ENCODE measurements at regions not wholly inside any gene's neighbourhood (a gene's known extent, or its start where the extent isn't known, plus 50 kb on each side); places are given as distances from the start of the nearest gene placed in this dataset.
"Not testable (repeated sequence)": the region's sequence is repeated elsewhere in the genome, so short reads cannot be mapped to it uniquely, and the experiment has no call there.

- TF ChIP-seq GATA1 (IDR thresholded peaks at IDR 0.05; ENCODE audit: low read depth, low read length), result no peak
- TF ChIP-seq POLR2A (IDR thresholded peaks at IDR 0.05; ENCODE audit: low read length), result no peak
- no peak for DNase-seq
Measured at GRCh38 chr3:153503873-153504272, 341.8 kb downstream of the RAP2B start.

DNA sequence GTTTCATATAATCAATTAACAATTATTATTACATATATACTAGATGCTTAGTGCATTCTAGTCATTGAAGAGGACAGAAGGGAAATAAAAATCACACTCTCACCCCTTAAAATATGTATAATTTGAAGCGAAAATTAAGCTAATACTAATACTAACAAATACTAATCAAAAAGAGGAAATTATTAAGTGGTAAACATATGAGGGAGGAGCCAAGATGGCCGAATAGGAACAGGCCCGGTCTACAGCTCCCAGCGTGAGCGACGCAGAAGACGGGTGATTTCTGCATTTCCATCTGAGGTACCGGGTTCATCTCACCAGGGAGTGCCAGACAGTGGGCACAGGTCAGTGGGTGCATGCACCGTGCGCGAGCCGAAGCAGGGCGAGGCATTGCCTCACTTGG, 344.2 kb downstream of the RAP2B start:
- DNase-seq, result not testable (repeated sequence)

GRCh38 chr3:153506686-153507085, 344.7 kb downstream of the RAP2B start:
- DNase-seq, result not testable (repeated sequence)

DNA sequence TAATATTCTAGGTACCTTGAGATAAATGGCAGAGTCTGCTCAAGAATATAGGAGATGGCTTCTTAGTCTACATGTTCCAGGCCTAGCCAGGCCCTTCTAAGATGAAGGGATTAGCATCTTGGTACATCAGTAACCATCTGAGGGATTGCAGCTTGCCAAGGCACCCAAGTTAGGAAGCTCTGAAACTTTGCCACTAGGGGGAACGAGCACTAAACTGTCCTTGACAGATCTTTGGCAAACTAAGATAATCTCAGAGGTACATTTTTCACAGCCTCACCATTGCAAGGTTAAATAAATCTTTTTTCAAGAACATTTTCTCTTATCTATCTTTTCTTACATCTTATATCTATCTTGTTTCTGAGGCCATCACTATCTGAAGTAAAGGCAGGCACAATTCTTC, 351.2 kb downstream of the RAP2B start:
- TF ChIP-seq GATA1 (IDR thresholded peaks at IDR 0.05; ENCODE audit: low read depth, low read length) (no peak), POLR2A (IDR thresholded peaks at IDR 0.05; ENCODE audit: low read length) (no peak)
- peak; percentile 2 to 3 for DNase-seq

GRCh38 chr3:153528473-153528872, 366.4 kb downstream of the RAP2B start:
- no peak for DNase-seq
- TF ChIP-seq POLR2A (IDR thresholded peaks at IDR 0.05; ENCODE audit: low read length) (no peak), GATA1 (IDR thresholded peaks at IDR 0.05; ENCODE audit: low read depth, low read length) (no peak)

GRCh38 chr3:153539263-153539662, 377.2 kb downstream of the RAP2B start:
- TF ChIP-seq GATA1 (IDR thresholded peaks at IDR 0.05; ENCODE audit: low read depth, low read length) (no peak), POLR2A (IDR thresholded peaks at IDR 0.05; ENCODE audit: low read length) (no peak)
- DNase-seq, result no peak

GRCh38 chr3:153545471-153545870, 383.4 kb downstream of the RAP2B start:
- DNase-seq, result no peak
- TF ChIP-seq GATA1 (IDR thresholded peaks at IDR 0.05; ENCODE audit: low read depth, low read length), result no peak
- TF ChIP-seq POLR2A (IDR thresholded peaks at IDR 0.05; ENCODE audit: low read length), result no peak

DNA sequence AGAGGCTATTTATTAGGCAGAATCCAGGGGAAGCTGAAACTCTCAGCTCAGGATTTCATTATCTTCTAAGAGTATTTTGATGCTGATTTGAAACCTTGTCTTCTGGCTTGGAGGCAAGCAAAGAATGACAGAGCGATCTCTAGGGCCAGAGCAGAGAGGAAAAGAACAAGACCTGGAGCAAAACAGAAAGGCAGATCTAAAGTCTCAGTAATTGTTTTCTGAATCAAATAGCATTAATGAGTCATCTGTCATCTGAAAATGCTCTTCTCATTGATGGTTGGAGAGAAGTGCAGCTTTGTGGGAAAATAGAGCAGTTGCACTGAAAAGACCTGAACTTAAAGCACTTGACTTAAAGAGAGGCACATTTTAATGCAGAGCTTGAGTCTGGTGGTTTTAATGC, 385.9 kb downstream of the RAP2B start:
- no peak for DNase-seq
- no peak for TF ChIP-seq GATA1 (IDR thresholded peaks at IDR 0.05; ENCODE audit: low read depth, low read length)

- DNase-seq, result not testable (repeated sequence)
Measured at GRCh38 chr3:153549686-153550085, 387.7 kb downstream of the RAP2B start.

GRCh38 chr3:153551536-153552285, 389.7 kb downstream of the RAP2B start:
- no peak for DNase-seq
- TF ChIP-seq POLR2A (IDR thresholded peaks at IDR 0.05; ENCODE audit: low read length), result no peak
- no peak for TF ChIP-seq GATA1 (IDR thresholded peaks at IDR 0.05; ENCODE audit: low read depth, low read length)

DNA sequence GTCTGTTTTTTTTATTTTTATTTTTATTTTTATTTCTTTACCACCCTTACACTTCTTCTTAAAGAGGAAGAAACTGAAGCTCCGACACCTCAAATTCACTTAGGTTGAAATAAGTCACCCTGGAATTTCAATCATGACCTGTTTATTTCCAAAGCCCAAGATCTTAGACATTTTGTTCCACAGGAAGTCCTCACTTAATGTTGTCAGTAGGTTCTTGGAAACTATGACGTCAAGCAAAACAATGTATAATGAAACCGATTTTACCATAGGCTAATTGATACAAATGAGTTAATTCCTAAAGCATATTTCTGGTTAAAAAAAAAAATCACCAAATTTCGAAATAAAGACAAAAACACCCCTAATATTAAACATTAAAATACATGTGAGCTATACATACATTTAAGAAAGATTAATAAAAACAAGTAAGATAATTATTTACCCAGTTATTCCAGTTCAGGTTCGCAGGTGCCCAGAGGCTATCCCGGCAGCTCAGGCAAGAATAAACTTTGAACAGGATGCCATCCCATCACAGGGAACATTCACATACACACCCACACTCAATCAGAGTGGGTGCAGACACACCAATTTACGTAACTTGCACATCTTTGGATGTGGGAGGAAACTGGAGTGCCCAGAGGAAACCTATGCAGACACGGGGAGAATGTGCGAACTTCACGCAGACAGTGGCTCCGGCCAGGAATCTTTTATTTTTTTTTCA, 391.0 kb downstream of the RAP2B start:
- no peak for TF ChIP-seq GATA1 (IDR thresholded peaks at IDR 0.05; ENCODE audit: low read depth, low read length)
- TF ChIP-seq POLR2A (IDR thresholded peaks at IDR 0.05; ENCODE audit: low read length), result no peak
- no peak for DNase-seq

- TF ChIP-seq GATA1 (IDR thresholded peaks at IDR 0.05; ENCODE audit: low read depth, low read length) (no peak), POLR2A (IDR thresholded peaks at IDR 0.05; ENCODE audit: low read length) (no peak)
- DNase-seq, result no peak
Measured at GRCh38 chr3:153553605-153553945, 391.5 kb downstream of the RAP2B start.

DNA sequence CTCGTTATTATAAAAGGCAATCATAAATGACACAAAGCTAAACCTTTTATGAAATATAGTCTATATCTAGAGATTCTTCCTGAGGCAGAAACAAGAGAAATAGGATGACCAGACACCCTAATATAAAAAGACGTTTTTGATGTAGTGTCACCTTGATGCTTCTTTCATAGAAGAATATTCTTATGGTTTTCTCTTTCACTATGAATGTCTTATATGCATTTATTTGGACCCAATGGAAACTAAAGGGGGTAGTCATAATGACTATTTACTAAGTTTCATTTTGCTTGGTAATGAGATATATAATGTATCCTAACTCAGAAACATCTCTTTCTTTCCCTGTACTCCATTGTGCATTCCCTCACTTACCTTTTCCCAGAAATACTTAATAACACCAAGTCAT, 393.9 kb downstream of the RAP2B start:
- DNase-seq, result no peak
- TF ChIP-seq POLR2A (IDR thresholded peaks at IDR 0.05; ENCODE audit: low read length) (no peak), GATA1 (IDR thresholded peaks at IDR 0.05; ENCODE audit: low read depth, low read length) (no peak)

GRCh38 chr3:153559366-153559765, 397.3 kb downstream of the RAP2B start:
- DNase-seq, result not testable (repeated sequence)

DNA sequence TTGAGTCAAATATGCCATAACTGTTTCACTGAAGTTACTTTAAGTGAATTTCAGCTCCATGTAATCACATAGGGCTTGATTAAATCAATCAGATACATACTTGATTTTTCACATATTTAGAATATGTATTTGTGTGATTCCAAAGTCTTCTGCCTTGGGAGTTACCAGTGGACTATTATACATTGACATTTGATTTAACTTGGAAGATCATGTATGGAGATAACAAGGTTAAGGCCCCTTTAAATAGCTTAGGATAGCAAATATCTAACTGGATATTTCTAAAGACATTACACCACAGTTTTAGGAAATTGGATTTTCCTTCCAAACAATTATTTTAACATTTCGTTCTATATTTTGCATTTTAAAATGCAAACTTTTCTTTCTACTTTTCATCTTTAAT, 405.0 kb downstream of the RAP2B start:
- TF ChIP-seq GATA1 (IDR thresholded peaks at IDR 0.05; ENCODE audit: low read depth, low read length) (no peak), POLR2A (IDR thresholded peaks at IDR 0.05; ENCODE audit: low read length) (no peak)
- DNase-seq, result no peak

DNA sequence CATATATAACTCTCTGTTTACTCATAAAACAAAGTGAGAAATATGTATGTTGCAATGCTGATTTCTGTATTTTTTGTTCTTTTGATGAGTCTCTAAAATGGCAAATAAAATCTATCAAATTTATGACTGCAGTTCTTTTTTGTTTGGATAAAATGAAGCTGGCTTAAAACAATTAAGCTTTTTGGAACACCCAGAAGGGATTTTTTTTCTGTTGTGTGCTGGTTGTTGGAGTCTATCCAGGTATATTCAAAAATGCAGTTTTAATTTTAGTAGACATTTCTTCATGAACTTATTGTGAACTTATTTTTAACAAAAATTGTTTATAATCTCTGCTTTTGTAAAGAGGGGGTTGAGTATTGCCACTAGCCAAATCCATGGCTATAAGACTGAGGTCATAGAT, 405.5 kb downstream of the RAP2B start:
- no peak for DNase-seq
- TF ChIP-seq GATA1 (IDR thresholded peaks at IDR 0.05; ENCODE audit: low read depth, low read length), result no peak
- TF ChIP-seq POLR2A (IDR thresholded peaks at IDR 0.05; ENCODE audit: low read length), result no peak

DNA sequence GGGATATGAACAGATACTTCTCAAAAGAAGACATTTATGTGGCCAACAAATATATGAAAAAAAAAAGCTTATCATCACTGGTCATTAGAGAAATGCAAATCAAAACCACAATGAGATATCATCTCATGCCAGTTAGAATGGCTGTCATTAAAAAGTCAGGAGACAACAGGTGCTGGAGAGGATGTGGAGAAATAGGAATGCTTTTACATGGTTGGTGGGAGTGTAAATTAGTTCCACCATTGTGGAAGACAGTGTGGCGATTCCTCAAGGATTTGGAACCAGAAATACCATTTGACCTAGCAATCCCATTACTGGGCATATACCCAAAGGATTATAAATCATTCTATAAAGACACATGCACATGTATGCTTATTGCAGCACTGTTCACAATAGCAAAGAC, 408.5 kb downstream of the RAP2B start:
- not testable (repeated sequence) for DNase-seq
